Panc1 (cell line): ENCODE measurements at regions not wholly inside any gene's neighbourhood (a gene's known extent, or its start where the extent isn't known, plus 50 kb on each side); places are given as distances from the start of the nearest gene placed in this dataset.
"Not testable (repeated sequence)": the region's sequence is repeated elsewhere in the genome, so short reads cannot be mapped to it uniquely, and the experiment has no call there.

Experiments used
- ATAC-seq: fragments of 200-7000 bp; cut with Tn5 transposase; 2 replicates; pipeline ENCODE4 v1.9.1; 2020; ENCODE audit warnings: mild to moderate bottlenecking, moderate library complexity
- BruUV-seq: library from RNA; stranded (reverse); fragments of 400-500 nt; replicated peaks from 2 replicates; lab custom pipeline; 2021; lab: Mats Ljungman, UMichigan
- CTCF ChIA-PET: fragments of 300-600 bp; sonication (Branson Sonifier 250); formaldehyde crosslinking; loops from one replicate; lab custom pipeline; 2022; ENCODE audit warnings: antibody characterized with exemption; lab: Charles Lee
- POLR2A ChIA-PET: fragments of 300-600 bp; sonication (Branson Sonifier 250); formaldehyde crosslinking; loops from one replicate; lab custom pipeline; 2022; ENCODE audit warnings: antibody characterized with exemption; lab: Charles Lee
- DNase-seq: peaks from one replicate; pipeline ENCODE4 v3.0.0-alpha.2; 2010; ENCODE audit warnings: low read depth, low spot score
- H3K27ac ChIP-seq: 2 replicates; pipeline ENCODE4 v1.5.1; 2011; ENCODE audit warnings: mild to moderate bottlenecking, low read length, inconsistent platforms
- H3K27me3 ChIP-seq: fragments of 200-500 bp; sonication (Bioruptor generic); 2 replicates; pipeline ENCODE4 v1.6.0; 2014; ENCODE audit warnings: low read length, inconsistent platforms; ENCODE audit not compliant: control insufficient read depth, insufficient read depth
- H3K36me3 ChIP-seq: fragments of 200-500 bp; sonication (Bioruptor generic); 2 replicates; pipeline ENCODE4 v1.5.1; 2014; ENCODE audit warnings: inconsistent platforms, mild to moderate bottlenecking, low read length, moderate library complexity; ENCODE audit not compliant: control insufficient read depth, insufficient read depth
- H3K4me1 ChIP-seq: 2 replicates; pipeline ENCODE4 v1.5.1; 2011; ENCODE audit warnings: inconsistent platforms, mild to moderate bottlenecking, low read length, moderate library complexity; ENCODE audit not compliant: control insufficient read depth, insufficient read depth
- H3K4me3 ChIP-seq, 2 experiments: 2 replicates each; pipeline ENCODE4 v1.5.1; 2011 to 2012; ENCODE audit warnings: low read depth in 2 of 2, low read length in 2 of 2, mild to moderate bottlenecking in 2 of 2, inconsistent platforms in 1 of 2, moderate library complexity in 1 of 2
- H3K9me3 ChIP-seq: fragments of 200-500 bp; sonication (Bioruptor generic); 2 replicates; pipeline ENCODE4 v1.5.1; 2014; ENCODE audit warnings: low read depth, mild to moderate bottlenecking, inconsistent platforms, low read length, moderate library complexity; ENCODE audit not compliant: control insufficient read depth, insufficient read depth
- in situ Hi-C: cut with HindIII; loops from 2 replicates; pipeline ENCODE4 v1.10.0; 2016; ENCODE audit warnings: low sequenced_read_pairs, low pct_unique_long_range_greater_than_20kb
- intact Hi-C: fragments of 100-400 bp; cut with micrococcal nuclease; formaldehyde crosslinking; loops from one replicate; pipeline ENCODE4 v1.10.0; 2022; ENCODE audit not compliant: unreplicated experiment
- TF ChIP-seq, protein P1 (sequence below), 2 experiments: IDR thresholded peaks; 2 replicates each; pipeline ENCODE4 v1.6.1; 2011 to 2012; ENCODE audit warnings: low read depth in 2 of 2, control low read depth in 1 of 2, low read length in 1 of 2, mild to moderate bottlenecking in 1 of 2, moderate library complexity in 1 of 2; ENCODE audit not compliant: insufficient read depth in 1 of 2
- TF ChIP-seq, protein P2 (sequence below): fragments of 450-650 bp; IDR thresholded peaks from 2 replicates; pipeline ENCODE4 v1.5.1; 2017; ENCODE audit warnings: mild to moderate bottlenecking

DNA sequence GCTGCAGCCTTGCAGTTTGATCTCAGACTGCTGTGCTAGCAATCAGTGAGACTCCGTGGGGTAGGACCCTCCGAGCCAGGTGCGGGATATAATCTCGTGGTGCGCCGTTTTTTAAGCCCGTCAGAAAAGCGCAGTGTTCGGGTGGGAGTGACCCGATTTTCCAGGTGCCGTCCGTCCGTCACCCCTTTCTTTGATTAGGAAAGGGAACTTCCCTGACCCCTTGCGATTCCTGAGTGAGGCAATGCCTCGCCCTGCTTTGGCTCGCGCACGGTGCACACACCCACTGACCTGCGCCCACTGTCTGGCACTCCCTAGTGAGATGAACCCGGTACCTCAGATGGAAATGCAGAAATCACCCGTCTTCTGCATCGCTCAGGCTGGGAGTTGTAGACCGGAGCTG is 203.2 kb downstream of the SNCAIP start:
- POLR2A ChIA-PET, BruUV-seq, H3K36me3 ChIP-seq, H3K4me1 ChIP-seq, ATAC-seq, DNase-seq, H3K27me3 ChIP-seq, H3K27ac ChIP-seq, H3K9me3 ChIP-seq, CTCF ChIA-PET, in situ Hi-C loops: not testable (repeated sequence)
- intact Hi-C loops, result loop anchor here (5.0 to 10.0 kb wide), 3 partner anchors 490 to 852 kb away; no protein-coding TSS in a partner anchor
- peak overlapping the region; percentile 27 to 32 for H3K4me3 ChIP-seq

DNA sequence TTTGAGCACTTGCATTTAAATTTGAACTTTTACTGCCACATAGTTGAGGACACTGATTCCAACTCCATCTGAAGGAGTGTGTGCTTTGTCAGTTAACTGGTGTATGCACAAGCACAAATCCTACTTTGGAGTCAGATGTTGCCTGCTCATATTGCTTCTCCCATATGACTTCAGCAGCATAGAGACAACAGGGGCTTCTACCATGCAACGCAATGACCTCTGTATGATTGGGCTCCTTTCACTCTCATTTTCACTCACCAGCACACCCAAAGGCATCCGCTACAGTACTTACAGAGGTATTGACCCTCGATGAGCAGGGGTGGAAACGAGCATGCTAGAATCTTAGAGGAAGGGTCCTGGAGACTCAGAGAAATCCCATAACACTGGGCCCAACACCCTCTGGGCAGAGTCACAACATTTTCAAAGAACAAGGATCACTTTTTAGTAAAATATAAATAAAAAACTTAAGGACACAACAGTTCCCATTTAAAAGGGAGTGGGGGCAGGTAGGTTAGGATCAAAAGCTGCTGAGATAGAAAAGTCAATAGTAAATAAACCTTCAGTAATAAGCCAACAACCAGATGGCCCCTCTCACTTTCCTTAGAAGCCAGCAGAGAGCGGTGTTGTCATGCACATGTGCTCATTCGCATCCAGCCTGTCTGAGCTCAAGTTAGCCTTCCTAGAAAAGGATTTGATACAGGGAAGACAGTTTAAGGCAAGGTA is 203.8 kb downstream of the SNCAIP start:
- Histone ChIP-seq H3K4me1 (no peaks in the 10 kb centered on the region; the same call in 1 of the 2 replicates), H3K27me3 (peaks cover 2% of the 10 kb centered on the region; the same call in 1 of the 2 replicates), H3K9me3 (no peaks in the 10 kb centered on the region), H3K27ac (no peak overlapping the region), H3K36me3 (no peaks in the 10 kb centered on the region), H3K4me3 (peak overlapping the region; percentile 27 to 32; a peak in 3 of 4 replicates)
- ChIA-PET CTCF (interaction anchor here (0.5 to 1.0 kb wide), 4 partner anchors 288 to 829 kb away, joined by 3 to 4 read pairs (median 3); no protein-coding TSS in a partner anchor), POLR2A (no interaction called here)
- in situ Hi-C loops (no loop called here), intact Hi-C loops (loop anchor here (5.0 to 10.0 kb wide), 3 partner anchors 489 to 851 kb away; no protein-coding TSS in a partner anchor)
- peak; percentile 98 for ATAC-seq
- peak; percentile 45 for DNase-seq
- TF ChIP-seq, protein P1, sequence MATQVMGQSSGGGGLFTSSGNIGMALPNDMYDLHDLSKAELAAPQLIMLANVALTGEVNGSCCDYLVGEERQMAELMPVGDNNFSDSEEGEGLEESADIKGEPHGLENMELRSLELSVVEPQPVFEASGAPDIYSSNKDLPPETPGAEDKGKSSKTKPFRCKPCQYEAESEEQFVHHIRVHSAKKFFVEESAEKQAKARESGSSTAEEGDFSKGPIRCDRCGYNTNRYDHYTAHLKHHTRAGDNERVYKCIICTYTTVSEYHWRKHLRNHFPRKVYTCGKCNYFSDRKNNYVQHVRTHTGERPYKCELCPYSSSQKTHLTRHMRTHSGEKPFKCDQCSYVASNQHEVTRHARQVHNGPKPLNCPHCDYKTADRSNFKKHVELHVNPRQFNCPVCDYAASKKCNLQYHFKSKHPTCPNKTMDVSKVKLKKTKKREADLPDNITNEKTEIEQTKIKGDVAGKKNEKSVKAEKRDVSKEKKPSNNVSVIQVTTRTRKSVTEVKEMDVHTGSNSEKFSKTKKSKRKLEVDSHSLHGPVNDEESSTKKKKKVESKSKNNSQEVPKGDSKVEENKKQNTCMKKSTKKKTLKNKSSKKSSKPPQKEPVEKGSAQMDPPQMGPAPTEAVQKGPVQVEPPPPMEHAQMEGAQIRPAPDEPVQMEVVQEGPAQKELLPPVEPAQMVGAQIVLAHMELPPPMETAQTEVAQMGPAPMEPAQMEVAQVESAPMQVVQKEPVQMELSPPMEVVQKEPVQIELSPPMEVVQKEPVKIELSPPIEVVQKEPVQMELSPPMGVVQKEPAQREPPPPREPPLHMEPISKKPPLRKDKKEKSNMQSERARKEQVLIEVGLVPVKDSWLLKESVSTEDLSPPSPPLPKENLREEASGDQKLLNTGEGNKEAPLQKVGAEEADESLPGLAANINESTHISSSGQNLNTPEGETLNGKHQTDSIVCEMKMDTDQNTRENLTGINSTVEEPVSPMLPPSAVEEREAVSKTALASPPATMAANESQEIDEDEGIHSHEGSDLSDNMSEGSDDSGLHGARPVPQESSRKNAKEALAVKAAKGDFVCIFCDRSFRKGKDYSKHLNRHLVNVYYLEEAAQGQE (IDR thresholded peaks at IDR 0.05; ENCODE audit: insufficient read depth in 1 of 2, low read depth in 2 of 2, low read length in 1 of 2), result no peak
- TF ChIP-seq, protein P2, sequence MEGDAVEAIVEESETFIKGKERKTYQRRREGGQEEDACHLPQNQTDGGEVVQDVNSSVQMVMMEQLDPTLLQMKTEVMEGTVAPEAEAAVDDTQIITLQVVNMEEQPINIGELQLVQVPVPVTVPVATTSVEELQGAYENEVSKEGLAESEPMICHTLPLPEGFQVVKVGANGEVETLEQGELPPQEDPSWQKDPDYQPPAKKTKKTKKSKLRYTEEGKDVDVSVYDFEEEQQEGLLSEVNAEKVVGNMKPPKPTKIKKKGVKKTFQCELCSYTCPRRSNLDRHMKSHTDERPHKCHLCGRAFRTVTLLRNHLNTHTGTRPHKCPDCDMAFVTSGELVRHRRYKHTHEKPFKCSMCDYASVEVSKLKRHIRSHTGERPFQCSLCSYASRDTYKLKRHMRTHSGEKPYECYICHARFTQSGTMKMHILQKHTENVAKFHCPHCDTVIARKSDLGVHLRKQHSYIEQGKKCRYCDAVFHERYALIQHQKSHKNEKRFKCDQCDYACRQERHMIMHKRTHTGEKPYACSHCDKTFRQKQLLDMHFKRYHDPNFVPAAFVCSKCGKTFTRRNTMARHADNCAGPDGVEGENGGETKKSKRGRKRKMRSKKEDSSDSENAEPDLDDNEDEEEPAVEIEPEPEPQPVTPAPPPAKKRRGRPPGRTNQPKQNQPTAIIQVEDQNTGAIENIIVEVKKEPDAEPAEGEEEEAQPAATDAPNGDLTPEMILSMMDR, result peak; percentile 83
- BruUV-seq, result no TSS peak

DNA sequence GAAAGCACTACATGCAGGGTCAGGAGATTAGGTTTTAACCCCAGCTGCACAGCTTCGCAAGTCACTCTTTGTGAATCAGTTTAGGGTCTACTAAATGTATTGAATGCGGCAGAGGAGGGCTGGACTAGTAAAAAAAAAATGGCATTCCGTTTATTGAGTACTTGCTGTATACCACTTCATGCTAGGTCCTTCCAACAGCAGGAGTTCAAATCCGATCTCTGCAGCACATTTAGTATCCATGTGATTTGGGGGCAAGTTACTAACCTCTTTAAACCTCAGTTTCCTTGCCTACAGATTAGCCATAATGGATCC is 204.4 kb downstream of the SNCAIP start:
- ATAC-seq, result no peak
- CTCF ChIA-PET, result interaction anchor here (0.5 to 1.0 kb wide), 3 partner anchors 308 to 828 kb away, joined by 3 to 4 read pairs (median 3); no protein-coding TSS in a partner anchor
- H3K27ac ChIP-seq, result no peak overlapping the region
- no peaks in the 10 kb centered on the region for H3K36me3 ChIP-seq
- in situ Hi-C loops (no loop called here), intact Hi-C loops (loop anchor here (5.0 to 10.0 kb wide), 3 partner anchors 488 to 851 kb away; no protein-coding TSS in a partner anchor)
- H3K4me1 ChIP-seq, result no peaks in the 10 kb centered on the region; the same call in 1 of the 2 replicates
- TF ChIP-seq, protein P2, result peak; percentile 57
- TF ChIP-seq, protein P1 (IDR thresholded peaks at IDR 0.05; ENCODE audit: insufficient read depth in 1 of 2, low read depth in 2 of 2, low read length in 1 of 2), result no peak
- H3K4me3 ChIP-seq, result no peak overlapping the region
- BruUV-seq, result no TSS peak
- POLR2A ChIA-PET, result no interaction called here
- no peak for DNase-seq
- H3K27me3 ChIP-seq, result peaks cover 2% of the 10 kb centered on the region; the same call in 1 of the 2 replicates
- H3K9me3 ChIP-seq, result no peaks in the 10 kb centered on the region
